ENCODE measurements at regions not wholly inside any gene's neighbourhood (a gene's known extent, or its start where the extent isn't known, plus 50 kb on each side); places are given as distances from the start of the nearest gene placed in this dataset.
"Not testable (repeated sequence)": the region's sequence is repeated elsewhere in the genome, so short reads cannot be mapped to it uniquely, and the experiment has no call there.

DNA sequence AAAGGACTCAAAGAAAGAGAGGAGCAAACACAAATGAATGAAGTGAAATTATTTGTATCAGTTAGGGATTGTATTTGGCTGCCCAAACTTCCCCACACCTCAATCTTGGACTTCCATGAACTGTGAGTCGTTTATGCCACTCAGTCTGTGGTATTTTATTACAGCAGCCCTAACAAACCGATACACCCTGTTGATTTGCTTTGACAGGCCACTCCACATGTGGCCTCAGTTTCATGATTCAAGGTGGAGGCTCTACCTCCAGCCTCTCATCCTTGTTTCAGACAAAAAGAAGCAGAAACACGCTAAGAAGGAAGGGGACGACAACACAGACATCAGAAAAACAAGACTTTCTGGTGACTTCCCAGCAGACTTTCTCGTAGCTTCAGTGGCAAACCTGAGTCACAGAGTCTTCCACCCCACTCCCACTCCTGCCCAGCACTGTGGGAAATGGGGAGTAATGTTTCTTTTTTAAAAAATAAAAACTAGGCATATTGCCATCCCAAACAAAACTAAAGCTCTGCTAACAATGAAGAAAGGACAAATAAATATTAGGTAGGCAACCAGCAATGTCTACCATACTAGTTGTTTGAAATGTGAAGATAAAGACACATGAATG lies 52.2 kb upstream of the ABCA1 start:
- DNase-seq (ENCODE audit: low read depth, low spot score) = no peak

DNA sequence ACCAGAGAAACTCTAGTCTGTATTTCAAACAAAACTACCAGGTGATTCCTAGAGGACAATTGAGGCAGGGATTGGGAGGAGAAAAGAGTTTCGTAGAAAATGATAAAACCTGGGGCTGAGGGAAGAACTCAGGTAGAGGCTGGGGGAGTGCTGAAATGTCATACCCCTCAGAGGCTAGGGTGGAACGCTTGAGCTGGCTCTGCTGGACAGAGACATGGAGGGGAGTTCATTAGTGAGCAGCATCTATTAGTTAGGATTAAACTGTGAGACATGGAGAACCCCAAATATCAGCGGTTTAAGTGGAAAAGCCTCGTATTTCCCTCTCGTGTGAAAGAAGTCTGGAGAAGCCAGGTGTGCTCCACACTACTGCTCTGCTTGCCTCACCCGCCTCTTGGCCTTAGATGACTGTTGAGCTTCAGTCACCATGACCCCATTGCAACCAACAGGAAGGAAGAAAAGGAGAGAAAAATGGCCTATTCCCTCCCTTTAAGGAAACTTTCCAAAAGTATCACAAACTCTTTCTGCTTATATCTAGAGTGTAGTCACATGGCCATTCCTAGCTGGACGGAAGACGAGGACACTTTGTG lies 53.7 kb upstream of the ABCA1 start:
- DNase-seq (ENCODE audit: low read depth, low spot score) = no peak

DNA sequence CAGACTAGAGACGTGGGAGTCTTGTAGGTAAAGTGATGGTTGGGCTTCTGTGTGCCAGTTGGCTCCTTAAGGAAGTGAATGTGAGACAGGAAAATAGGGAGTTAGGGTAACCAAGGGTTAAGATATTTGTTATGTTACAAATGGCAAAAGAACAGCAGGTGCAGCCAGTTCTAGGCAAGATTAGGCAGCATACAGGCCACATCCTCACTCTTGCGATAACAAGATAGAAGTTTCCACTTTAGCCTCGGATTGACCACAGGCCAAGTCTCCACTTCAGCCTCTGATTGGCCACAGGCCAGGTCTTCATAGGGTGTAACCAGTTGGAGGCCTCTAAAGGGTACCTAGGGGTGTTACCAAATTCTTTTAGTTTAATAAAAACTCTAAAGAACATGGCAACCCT lies 54.6 kb upstream of the ABCA1 start:
- DNase-seq (ENCODE audit: low read depth, low spot score) = no peak

DNA sequence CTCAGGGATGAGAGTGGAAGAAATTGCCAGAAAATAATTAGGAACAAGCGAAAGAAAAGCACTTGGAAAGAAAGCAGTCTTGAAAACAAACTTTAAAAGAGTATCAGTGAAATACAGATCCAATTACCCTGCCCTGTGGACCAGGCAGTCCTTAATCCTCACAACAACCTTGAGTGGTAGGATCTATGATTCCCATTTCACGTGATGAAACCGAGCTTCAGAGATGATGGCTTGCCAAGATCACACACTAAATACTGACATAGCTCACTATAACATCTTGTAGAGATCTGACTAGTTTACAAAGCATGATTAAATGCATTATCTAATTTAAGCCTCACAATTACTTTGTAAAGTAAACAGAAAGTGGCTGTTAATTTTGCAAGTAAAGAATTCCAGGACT lies 55.5 kb upstream of the ABCA1 start:
- no peak for DNase-seq (ENCODE audit: low read depth, low spot score)

GRCh38 chr9:104984121-104984520 lies 56.2 kb upstream of the ABCA1 start:
- no peak for DNase-seq (ENCODE audit: low read depth, low spot score)

DNA sequence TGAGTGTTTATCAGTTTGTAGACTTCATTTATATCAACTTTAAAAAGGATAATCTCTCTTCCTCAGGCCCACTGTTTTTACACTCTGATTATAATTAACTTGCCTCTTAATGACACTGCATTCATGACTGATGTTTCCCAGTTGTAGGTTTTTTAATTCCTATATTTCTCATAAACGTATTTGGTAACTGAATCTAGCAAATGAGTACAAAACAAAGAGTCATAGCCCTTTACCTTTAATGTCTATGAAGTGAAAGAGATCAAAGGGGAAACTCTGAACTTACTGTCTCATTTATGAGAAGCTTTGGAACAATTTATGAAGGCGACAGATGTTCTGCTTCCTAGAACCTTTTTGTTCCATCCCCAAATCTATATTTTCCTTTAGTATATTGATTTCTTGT lies 56.6 kb upstream of the ABCA1 start:
- no peak for DNase-seq (ENCODE audit: low read depth, low spot score)

GRCh38 chr9:104984948-104985347 lies 57.0 kb upstream of the ABCA1 start:
- no peak for DNase-seq (ENCODE audit: low read depth, low spot score)

GRCh38 chr9:104986096-104986495 lies 58.1 kb upstream of the ABCA1 start:
- no peak for DNase-seq (ENCODE audit: low read depth, low spot score)

GRCh38 chr9:104987743-104988142 lies 59.8 kb upstream of the ABCA1 start:
- no peak for DNase-seq (ENCODE audit: low read depth, low spot score)

DNA sequence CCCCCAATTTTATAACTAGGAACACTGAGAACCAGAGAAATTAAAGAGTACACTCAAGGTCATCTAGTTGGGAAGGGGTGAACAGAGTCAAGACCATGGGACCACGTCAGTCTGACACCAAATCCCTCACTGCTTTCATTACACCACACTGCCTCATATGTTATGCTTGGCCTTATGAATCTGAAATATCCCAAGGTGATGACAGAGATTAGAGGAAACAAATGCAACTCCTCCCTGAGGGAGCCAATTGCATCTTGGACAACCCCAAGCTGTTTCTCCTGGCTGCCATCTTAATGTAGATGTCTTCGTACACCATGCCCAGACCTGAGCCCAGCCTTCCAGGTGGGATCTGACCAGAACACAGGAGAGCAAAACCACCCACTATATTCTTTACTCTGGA lies 60.6 kb upstream of the ABCA1 start:
- DNase-seq (ENCODE audit: low read depth, low spot score) = no peak

- DNase-seq (ENCODE audit: low read depth, low spot score) = peak; percentile 68
Observed at GRCh38 chr9:104991144-104991953, 63.4 kb upstream of the ABCA1 start.

- DNase-seq (ENCODE audit: low read depth, low spot score) = peak; percentile 69
Observed at GRCh38 chr9:104992659-104993058, 64.7 kb upstream of the ABCA1 start.

DNA sequence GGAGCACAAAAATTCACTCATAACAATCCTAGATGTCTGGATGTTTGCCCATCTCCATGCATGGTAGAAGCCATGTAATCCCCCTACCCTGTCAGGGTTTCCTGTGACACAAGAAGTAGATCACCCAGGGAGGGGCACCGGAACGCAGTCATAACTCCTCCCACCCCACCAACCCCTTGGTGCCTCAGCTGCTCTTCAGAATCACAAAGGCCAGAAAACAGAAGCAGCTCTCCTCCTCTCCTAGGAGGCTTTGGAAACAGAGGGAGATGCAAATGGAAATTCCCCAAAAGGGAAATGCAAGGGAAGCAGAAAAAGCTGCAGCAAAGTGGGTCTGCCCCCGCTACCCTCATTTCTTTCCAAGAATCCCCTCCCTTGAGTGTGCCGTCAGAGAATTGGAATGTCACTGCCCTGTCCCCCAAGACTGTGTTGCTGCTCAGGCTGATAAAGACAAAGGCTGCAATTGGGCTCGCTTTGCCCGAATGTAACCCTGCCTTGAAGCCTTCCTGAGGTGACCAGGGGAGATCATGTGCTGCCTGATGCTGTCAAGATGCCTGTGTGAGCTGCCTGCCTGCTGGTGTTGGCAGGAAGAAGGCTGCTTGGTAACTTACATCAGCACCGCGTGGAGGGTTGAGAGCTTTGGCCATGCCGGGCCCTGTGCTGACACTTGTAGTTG lies 65.5 kb upstream of the ABCA1 start:
- DNase-seq (ENCODE audit: low read depth, low spot score) = no peak

GRCh38 chr9:104997536-104997935 lies 69.6 kb upstream of the ABCA1 start:
- DNase-seq (ENCODE audit: low read depth, low spot score) = no peak

- no peak for DNase-seq (ENCODE audit: low read depth, low spot score)
Observed at GRCh38 chr9:104999136-104999535, 71.2 kb upstream of the ABCA1 start.

DNA sequence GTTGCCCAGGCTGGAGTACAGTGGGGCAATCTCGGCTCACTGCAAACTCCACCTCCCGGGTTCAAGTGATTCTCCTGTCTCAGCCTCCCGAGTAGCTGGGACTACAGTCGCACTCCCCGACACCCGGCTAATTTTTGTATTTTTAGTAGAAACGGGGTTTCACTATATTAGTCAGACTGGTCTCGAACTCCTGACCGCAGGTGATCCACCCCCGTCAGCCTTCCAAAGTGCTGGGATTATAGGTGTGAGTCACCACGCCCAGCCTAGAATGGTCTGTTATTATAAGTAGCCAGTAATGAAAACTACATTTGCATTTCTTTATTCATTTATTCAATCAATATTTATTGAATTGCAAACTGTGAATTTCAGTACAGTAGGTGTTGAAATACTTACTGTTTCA lies 72.6 kb upstream of the ABCA1 start:
- not testable (repeated sequence) for DNase-seq (ENCODE audit: low read depth, low spot score)

DNA sequence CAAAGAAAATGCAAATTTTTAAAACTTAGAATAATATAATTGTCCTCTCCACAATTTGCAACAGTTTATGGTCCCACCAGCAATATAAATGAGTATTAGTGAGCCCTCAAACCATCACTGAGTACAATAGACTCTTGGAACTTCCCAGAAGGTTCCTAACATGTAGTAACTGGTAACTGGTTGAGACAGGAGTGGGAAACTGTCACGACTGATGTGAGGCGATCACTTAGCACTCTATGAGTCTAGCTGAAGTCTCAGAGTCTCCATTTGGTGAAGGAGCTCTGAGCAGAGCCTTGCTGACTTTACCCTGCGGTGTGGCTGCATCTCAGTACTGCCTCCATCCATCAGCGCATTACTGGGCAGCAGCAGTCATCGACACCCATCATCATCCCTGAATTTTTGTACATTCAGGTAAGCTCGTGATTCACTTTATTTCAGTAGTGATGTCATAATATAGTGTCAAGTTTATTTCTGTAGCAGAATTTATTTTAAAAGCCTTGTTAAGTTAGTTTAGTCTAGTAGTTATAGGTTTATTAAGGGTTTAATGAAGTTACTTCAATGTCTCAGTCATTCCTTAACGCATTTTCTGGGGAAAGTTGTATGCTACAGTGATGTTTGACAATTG lies 76.6 kb upstream of the ABCA1 start:
- DNase-seq (ENCODE audit: low read depth, low spot score) = no peak

GRCh38 chr9:105005186-105005585 lies 77.2 kb upstream of the ABCA1 start:
- DNase-seq (ENCODE audit: low read depth, low spot score) = no peak

DNA sequence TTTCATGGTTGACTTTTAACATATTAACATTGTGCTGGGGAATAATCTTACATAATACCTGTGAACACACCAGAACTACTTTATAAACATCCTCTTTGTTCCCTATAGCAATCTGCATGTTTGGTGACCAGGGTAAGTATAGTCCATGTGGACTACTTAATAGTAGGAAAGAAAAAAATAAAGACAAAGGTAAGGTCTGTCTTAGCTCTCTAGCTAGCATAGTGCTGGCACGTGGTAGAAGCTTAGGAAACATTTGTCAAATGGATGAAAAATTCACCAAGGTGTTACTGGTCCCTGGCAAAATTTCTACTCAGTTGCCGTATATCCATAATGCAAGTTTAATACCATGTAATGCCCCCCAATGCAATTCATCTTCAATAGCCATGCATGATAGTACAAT lies 78.6 kb upstream of the ABCA1 start:
- no peak for DNase-seq (ENCODE audit: low read depth, low spot score)

GRCh38 chr9:105007143-105007542 lies 79.2 kb upstream of the ABCA1 start:
- no peak for DNase-seq (ENCODE audit: low read depth, low spot score)

- not testable (repeated sequence) for DNase-seq (ENCODE audit: low read depth, low spot score)
Observed at GRCh38 chr9:105010089-105010488, 82.1 kb upstream of the ABCA1 start.

- no peak for DNase-seq (ENCODE audit: low read depth, low spot score)
Observed at GRCh38 chr9:105021917-105022316, 94.0 kb upstream of the ABCA1 start.
